Activated CD4-positive, alpha-beta T cell treated with anti-CD3 and anti-CD28 coated beads, Interleukin-2, Interleukin-6, amounts not matched to agents 100 ng/mL and 50 ng/mL, durations not matched to agents 16 hours and 8 hours (primary cell): ENCODE measurements at regions not wholly inside any gene's neighbourhood (a gene's known extent, or its start where the extent isn't known, plus 50 kb on each side); places are given as distances from the start of the nearest gene placed in this dataset.

Experiments used
- DNase-seq: peaks from one replicate; pipeline ENCODE4 v3.0.0-alpha.2; 2020

GRCh38 chr10:88062385-88062784, 199.0 kb downstream of the PTEN start:
- DNase-seq: no peak

GRCh38 chr10:88062798-88063472, 199.5 kb downstream of the PTEN start:
- DNase-seq: no peak

GRCh38 chr10:88063861-88064557, 200.6 kb downstream of the PTEN start:
- no peak for DNase-seq

GRCh38 chr10:88064608-88065382, 201.4 kb downstream of the PTEN start:
- peak; percentile 66 for DNase-seq

GRCh38 chr10:88065383-88066049, 202.1 kb downstream of the PTEN start:
- peak; percentile 79 for DNase-seq

GRCh38 chr10:88066319-88066718, 202.9 kb downstream of the PTEN start:
- no peak for DNase-seq

GRCh38 chr10:88066876-88067275, 203.5 kb downstream of the PTEN start:
- peak; percentile 35 for DNase-seq

- DNase-seq: no peak
Observed at GRCh38 chr10:88067737-88068136, 204.3 kb downstream of the PTEN start.

- DNase-seq: no peak
Observed at GRCh38 chr10:88069338-88069737, 205.9 kb downstream of the PTEN start.

GRCh38 chr10:88070080-88070880, 206.9 kb downstream of the PTEN start:
- no peak for DNase-seq

GRCh38 chr10:88071879-88072278, 208.5 kb downstream of the PTEN start:
- DNase-seq: no peak

- DNase-seq: no peak
Observed at GRCh38 chr10:88073682-88074081, 210.3 kb downstream of the PTEN start.

GRCh38 chr10:88074971-88075370, 211.5 kb downstream of the PTEN start:
- no peak for DNase-seq

GRCh38 chr10:88076027-88076880, 212.8 kb downstream of the PTEN start:
- DNase-seq: peak; percentile 15

GRCh38 chr10:88077977-88078376, 214.6 kb downstream of the PTEN start:
- DNase-seq: no peak

- DNase-seq: no peak
Observed at GRCh38 chr10:88080213-88080612, 216.8 kb downstream of the PTEN start.

GRCh38 chr10:88081457-88082054, 218.1 kb downstream of the PTEN start:
- no peak for DNase-seq

GRCh38 chr10:88082391-88082790, 219.0 kb downstream of the PTEN start:
- no peak for DNase-seq

GRCh38 chr10:88082806-88083596, 219.6 kb downstream of the PTEN start:
- no peak for DNase-seq

- DNase-seq: no peak
Observed at GRCh38 chr10:88083597-88083989, 220.2 kb downstream of the PTEN start.
